GM19023 (cell line): ENCODE measurements at regions not wholly inside any gene's neighbourhood (a gene's known extent, or its start where the extent isn't known, plus 50 kb on each side); places are given as distances from the start of the nearest gene placed in this dataset.
A peak's percentile ranks its signal among the peaks of the same experiment; 100 is the strongest.

Experiments
- ATAC-seq: cut with Tn5 transposase; IDR thresholded peaks from one replicate; pipeline ENCODE4 v1.9.1; 2021; ENCODE audit warnings: mild to moderate bottlenecking, moderate library complexity; ENCODE audit not compliant: unreplicated experiment

DNA sequence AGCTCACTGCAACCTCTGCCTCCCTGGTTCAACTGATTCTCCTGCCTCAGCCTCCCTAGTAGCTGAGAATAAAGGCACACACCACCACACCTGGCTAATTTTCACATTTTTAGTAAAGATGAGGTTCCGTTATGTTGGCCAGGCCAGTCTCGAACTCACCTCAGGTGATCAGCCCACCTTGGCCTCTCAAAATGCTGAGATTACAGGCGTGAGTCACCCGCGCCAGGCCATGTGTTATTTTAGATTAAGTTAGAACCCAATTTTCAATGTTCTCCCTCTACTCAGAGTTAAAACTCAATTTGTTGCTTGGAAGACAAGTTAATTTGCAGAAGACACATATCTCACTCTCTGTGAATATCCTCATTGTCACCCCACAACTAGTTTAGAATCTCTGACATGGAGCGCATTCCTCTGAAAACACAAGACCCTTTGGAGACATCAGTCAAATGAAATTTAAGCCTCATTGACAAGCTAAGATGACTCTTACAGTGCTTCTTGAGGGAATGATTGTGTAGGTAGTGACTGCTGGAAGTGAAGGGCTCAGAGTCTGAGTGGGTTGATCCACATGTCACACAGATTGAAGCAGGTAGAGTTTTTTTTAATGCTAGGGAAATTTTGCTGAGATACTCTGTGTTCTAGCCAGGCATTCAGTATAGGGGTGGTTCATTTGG lies 60.6 kb upstream of the FRMD4B start:
- ATAC-seq: no peak

DNA sequence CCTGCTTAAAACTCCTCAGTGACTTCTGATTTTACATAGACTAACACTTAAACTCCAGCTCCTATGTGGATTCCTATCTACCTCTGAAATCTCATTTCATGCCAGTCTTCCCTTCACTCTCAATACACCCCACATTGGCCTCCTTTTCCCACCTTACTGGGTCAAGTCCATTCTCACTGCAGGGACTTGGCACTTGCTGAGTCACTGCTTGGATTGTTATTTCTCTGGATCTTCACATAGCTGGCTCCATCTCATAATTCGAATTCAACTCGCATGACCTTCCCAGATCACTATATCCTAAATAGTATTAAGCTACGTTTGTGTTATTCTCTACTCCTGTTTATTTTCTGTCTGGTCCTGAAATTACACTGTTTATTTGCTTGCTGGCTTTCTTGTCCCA lies 59.6 kb upstream of the FRMD4B start:
- ATAC-seq: no peak

DNA sequence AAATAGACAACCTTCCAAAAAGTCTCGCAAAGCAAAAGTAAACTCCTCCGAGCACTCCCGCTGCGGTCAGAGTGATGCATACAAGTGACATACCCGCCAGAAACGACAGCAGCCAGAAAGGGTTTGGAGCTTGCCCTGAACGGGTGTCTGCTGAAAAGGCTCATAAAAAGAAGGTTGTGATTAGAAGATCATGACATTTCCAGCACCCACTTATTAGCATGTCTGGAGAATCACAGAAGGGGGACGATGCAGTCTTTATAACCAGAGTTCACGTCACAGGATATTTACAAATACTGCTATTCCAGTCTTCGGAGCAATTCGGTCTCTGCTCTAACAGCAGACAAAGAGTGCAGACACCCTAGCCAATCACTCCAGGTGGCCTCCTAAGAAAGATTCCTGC lies 59.1 kb upstream of the FRMD4B start:
- ATAC-seq: no peak

DNA sequence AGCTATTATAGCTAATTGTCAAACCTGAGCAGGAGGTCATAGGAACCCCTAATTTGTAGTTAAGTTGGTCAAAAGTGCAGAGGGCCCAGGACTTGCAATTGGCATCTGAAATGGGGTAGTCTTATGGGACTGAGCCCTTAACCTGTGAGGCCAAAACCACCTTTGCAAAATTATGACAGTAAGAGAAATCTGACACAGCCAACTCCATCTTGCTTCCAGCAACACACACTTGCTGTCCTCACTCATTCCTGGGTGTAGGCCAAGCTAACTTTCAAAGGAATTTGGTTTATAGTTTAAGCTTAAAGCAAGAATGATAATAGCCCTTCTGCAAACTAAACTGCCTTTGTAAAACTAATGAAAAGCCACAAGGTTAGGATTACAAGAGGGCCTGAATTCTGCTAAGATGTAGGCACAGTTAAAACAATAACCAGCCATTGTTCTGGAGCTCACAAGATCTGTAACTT lies 57.6 kb upstream of the FRMD4B start:
- ATAC-seq: no peak

DNA sequence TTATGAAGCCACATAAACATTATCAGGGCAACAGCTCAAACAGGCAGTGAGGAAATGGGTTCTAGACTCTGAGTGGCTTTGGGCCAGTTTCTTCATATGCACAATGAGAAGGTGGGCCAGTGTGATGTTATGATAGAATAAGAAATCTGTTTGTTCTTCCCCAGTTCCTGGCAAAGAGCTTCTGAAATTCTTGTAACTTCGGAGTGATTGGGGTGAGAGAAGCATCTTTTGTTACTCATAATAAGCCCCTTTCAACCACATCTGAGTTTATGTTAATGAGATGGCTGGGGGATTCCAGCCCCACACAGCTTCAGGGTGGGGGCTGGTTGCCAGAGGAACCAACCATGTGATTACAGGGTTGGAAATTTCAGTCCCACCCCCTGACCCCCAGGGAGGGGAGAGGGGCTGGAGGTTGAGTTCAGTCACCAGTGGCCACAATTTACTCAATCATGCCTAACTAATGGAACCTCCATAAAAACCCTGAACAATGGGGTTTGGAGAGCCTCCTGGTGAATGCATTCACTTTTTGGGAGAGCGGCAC lies 57.0 kb upstream of the FRMD4B start:
- ATAC-seq: no peak

DNA sequence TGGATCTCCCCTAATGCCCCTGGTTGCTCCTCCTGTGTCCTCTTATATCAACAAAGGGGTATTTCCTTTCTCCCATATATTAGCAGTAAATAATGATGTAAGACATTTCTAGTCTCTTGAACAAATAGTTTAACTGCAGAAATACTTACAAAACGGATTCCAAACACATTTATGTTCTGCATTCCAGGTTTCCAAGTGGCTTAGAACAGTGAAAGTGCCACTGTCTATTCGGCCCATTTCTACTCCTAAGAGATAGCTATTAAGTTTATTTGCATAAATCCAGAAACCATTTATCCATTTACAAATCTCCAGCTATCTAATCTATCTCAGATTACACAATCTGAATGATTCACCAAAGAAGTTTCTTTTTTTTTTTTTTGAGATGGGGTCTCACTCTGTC lies 55.8 kb upstream of the FRMD4B start:
- ATAC-seq: no peak

DNA sequence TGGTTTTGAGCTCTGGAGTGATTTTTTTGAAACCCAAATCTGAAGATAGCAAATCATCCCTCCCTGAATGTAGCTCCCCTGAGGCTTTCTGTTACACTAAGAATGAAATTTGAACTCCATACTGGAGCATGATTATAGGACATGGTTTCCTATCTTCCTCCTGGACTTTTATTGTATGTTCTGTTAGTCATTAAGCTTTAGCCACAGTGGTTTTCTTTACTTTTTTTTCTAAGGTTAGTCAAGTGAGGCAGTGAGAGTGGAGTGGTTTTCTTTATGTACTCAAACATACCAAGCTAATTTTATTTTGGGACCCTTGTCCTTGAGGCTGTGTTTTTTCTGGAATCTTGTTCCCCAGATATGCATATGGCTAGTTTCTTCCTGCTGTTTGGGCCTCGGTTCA lies 55.2 kb upstream of the FRMD4B start:
- no peak for ATAC-seq

DNA sequence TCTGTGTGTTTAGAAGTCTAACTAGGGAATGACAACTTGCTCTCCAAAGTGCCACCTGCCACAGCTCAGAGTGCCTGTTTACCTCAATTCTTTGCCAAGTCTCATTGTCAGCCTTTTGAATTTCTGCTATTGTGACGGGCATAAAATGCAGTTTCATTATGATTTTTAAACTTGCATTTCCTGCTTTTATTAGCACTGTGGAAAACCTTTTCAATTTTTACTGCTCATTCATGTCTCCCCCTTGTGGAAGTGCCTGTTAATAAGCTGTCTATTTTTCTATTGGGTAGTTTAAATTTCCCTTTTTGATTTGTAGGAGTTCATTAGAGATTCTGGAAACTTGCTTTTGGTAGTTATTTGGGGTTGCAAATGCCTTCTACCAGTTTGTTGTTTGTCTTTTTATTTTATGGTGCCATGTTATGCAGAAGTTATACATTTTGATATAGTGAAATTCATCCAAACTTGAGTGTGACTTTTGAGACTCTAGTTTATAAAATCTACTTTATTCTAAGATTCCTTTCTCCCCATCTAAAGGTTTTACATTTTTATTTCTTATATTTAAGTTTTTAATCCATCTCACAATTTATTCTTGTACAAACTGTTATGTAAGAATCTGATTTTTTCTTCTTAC lies 53.9 kb upstream of the FRMD4B start:
- no peak for ATAC-seq

DNA sequence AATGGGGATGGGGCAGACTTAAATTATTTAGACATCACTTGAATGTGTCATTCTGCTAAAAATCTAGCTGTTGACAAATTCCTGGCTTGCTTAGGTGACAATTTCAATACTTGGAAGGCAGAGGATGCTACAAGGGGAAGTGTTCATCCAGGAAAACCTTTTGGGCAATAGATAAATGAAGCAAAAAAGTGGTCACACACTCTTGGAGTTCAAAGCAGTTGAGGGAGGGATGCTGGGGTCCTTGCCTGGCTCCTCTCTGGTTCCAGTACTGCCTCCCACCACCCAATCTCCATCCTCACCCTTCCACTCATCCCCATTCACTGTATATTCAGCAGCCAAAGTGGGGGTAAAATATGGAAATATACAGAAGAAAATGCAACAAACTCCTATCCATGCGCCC lies 52.6 kb upstream of the FRMD4B start:
- ATAC-seq: no peak

DNA sequence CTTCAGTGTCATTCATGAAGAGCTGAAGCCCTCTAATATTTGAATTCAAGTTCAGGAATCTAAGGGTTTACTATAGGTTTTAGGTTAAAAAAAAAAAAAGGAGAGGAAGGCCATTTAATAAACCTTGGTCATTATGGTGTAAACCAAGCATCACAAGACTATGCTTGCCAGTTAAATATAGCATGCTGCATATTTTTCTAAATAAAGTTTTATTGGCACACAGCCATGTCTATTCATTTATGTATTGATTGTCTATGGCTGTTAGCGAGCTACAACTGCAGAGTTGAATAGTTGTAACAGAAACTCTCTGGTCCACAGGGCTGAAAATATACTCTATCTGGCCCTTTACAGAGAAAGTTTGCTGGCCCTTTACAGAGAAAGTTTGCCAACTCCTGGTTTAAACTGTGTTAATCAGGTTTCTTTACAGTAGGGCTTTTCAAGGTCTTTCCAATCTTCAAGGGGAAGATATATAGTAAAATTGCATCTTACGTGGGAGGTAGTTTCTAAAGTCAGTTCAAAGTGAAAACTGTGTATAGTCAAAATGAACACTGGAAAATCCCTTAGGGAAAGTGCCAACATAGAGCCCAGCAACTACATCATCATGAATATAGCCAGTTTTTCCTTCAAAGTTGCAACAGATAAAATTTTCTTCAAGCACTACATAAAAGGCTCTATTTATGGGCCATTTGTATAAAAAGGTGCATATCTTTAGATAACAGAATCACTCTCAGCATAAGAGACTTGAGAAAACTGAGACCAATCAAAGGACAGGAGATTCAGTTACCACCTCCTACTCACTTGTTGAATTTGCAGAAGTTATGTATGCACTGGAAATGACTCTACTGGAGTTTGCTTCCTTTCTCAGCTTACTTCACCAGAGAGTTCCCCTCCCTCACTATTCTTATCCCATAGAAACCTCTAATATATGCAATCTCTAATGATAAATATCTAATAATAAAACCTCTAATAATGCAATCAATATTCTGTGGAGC lies 49.7 kb upstream of the FRMD4B start:
- ATAC-seq: peak; percentile 65
